HG03196 (cell line): ENCODE measurements at regions not wholly inside any gene's neighbourhood (a gene's known extent, or its start where the extent isn't known, plus 50 kb on each side); places are given as distances from the start of the nearest gene placed in this dataset.

Experiments used
- ATAC-seq: cut with Tn5 transposase; IDR thresholded peaks from one replicate; pipeline ENCODE4 v1.9.1; 2021; ENCODE audit not compliant: unreplicated experiment

DNA sequence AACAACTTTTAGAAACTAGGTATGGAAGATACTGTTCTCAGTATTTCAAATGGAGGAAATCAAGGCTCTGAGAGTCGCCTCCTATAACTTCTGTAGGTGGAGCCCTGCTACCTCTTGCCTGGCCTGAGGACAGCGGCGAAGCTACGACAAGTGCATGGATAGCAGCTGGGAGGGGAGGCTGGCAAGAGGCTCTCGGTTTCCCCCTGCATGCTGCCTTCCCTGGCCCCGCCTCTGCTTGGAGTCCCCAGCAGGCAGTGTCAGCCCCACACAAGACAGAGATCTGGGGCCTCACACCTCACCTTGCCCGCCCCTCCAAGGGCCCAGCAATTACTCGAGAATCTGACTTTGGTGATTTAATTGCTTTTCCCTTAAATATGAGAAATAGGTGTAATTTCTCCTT lies 107.6 kb upstream of the POU3F3 start:
- no peak for ATAC-seq

DNA sequence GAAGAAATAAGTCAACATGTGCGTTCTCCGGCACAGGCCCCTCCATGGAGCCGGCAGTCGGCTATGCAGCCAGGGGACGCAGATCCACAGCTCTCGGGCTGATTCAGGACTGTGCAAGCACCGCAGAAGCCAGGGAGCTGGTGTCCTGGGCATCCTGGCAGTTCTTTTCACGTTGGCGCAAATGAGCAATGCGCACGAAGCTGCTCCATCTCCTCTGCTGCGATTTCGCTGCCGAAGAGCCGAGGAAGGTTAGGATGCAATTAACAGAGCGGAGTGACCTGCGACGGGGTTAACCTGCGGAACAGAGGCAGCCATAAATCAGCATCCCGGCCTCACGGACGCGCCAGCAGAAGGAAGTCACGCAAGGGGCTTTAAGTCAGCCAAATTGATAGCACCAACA lies 107.1 kb upstream of the POU3F3 start:
- ATAC-seq = no peak

DNA sequence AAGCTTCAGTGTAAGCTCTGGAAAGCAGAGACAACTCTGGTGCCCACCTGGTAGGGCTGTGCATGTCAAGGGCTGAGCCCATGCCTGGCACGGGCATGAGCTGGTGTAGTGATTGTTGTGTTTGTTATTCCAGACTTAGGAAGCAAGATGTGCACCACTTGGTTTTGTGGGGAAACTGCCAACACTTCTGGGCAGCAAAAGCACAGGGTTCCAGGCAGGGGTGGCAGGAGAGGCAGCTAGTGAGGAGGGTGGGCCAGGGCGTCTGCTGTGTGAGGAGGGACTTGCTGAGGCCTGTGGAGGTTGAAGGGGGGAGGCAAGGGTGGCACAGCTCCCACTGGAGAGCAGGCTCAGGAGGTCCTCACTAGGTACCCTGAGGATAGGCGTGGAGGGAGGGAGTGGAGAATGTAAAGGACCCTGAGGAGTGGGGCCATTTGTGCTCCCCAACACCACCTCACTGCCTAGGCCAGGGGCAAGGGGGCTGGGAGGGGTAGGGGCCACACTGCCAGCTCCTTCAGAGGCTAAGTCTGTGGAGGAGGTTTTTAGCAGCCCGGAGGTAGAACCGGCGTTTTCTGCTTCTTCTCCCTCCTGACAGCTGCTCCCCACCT lies 104.0 kb upstream of the POU3F3 start:
- ATAC-seq = no peak

DNA sequence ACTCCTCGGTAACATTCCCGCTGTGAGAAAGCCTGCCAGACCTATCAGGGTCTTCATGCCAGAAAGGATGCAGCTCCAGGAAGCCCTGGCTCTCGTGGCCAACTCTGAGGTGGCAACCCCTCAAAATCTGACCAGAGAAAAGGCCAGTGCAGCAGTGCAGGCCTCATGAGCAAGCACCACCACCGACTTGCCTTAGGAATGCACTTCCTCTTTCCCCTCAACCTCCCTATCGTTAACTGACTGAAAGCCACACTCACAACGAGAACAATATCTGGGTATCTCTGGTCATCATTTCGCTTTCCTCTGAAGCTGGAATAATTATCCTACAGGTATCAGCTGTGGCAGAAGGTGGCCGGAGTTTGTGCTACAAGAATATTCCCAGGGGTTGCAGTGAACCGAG lies 101.4 kb upstream of the POU3F3 start:
- ATAC-seq = no peak

DNA sequence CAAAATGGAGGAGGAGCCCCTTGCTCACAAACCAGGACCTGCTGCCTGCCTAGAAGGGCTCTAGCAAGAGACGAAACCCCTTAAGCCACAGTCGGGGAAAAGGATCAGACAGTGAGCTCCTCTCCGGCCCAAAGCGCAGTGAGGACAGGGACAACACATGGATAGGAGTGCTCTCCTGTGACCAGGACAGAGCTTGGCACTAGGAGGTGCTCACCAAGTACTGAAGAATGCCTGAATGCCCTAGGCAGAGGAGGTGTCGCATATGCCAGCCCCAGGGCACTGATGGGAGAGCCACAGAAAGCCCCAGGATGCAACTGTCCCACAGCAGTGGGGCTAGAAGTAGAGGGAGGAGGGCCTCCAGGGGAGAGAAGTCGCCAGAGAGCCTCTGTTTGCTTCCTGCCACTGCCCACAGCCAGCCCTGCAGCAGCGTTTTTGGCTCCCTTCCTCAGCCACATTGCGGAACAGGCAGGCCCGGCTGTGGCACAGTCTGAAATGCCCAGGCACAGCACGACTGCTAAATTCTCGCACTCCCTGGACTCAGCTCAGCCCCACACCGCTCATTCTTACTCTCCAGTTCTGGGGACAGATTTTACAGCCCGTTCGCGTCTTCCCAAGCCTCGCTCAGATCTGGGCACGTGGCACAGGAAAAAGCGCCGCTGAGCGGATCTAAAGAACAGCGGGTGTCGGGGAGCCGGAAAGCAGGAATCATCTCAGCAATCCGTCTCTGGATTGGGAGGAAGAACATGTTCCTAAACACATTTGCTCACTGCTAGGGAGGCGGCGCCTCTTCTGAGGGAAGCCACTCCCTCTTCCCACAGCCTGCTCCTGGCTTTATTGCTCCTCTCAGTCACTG lies 98.7 kb upstream of the POU3F3 start:
- ATAC-seq = no peak

DNA sequence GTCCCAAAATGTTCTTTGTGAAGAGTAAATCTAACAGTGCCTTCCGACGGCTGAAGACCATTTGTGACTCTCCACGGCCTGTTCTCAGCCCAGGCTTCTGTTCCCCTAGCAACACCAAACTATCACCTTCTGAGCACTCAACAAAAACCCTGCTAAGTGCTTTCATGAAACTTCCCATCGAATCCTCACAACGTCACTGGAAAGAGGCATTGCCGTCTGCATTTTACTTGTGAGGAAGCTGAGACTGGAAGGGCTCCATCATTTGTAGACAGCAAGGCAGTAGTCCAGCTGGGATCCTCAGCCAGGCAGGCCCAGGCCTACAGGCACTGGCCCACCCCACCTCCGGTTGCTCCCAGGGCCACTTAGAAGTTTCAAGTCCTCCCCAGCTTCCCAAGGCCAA lies 97.8 kb upstream of the POU3F3 start:
- ATAC-seq = no peak

DNA sequence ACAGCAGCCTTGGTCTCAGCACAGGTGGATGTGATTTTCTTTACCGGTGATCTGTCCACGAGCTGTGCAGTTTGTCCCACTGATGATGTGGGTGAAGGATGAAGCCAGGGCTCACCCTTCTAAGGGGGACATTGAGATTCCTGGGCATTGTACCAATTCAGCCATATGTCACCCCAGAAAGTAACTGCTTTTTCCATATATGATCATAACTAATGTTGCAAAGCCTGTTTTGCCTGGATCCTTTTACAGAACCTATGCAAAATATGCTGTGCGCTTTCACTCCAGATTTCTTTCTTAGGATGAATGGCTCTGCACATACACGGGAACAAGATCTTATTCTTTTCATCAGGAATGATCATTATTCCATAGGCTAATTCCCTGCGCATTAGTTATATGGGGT lies 96.9 kb upstream of the POU3F3 start:
- ATAC-seq = no peak

DNA sequence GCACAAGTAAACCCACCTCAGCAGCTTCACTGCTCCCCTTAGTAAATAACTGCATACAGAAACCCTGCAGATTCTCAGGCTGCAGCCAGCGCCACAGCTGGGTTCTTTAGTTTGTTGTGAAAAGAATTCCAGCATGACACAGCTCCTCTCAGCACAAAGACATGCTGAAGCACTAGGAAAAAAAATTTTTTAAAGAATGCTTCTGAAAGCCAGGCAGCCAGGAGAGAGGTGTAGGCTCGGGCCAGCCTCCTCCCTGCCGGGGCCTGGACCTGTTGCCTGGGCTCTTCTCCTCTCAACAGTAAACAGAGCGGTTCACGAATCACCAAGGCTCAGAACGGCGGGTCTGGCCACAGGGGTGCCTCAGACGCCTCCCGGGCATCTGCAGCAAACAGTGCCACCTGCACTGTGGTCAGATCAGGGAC lies 95.7 kb upstream of the POU3F3 start:
- ATAC-seq = no peak

DNA sequence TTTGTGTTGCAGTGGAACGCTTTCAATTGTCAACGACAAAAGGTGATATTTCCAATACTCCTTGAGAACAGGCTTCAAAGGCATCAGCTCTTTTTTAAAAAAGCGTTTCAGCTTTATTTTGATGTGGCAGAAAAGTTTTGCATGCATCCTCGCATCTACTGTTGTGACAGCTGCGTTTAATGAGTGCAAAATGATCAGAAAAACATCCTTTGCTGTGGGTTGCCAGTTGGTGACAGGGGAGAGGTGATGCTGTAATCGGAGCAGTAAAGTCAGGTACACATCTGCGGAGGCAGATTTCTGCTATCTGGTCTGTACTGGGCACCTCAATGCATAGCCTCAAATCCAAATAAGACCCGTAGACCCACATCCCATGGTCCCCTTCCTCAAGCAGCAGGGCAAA lies 91.9 kb upstream of the POU3F3 start:
- ATAC-seq = no peak

DNA sequence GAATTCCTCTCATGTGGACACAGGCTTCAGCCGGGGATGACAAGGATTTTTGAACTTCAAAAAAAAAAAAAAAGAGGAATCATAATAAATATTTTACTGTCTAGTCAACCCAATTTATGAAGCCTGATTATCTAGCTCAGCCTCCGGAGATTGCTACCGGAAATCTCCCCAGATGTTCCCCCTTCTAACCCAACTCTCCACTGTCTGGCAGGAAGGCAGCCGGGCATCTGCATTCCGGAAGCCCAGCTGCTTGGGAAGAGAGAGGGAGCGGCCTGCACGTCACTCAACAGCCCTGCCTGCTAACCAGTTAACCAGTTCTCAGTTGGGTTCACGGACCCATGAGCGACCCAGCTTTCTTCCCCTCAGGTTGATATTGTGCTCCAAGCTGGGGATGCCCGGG lies 87.2 kb upstream of the POU3F3 start:
- ATAC-seq = no peak

DNA sequence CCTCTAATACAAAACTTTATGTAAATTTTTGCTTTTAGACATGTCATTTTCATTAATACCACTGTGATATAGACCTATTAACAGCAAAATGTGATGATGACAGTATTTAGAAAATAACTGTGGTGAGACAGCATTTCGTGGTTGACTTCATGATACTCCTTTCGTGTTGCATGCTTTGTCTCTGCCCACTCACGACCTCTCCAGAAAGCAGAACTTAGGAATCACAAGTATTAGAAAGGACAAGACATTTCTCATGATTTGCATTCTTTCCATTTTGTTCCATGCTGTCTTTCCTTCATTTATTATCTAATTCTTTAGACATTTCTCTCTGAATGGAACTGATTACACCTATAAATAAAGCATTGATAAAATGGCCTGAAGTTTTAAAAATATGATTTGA lies 85.2 kb upstream of the POU3F3 start:
- ATAC-seq = no peak

DNA sequence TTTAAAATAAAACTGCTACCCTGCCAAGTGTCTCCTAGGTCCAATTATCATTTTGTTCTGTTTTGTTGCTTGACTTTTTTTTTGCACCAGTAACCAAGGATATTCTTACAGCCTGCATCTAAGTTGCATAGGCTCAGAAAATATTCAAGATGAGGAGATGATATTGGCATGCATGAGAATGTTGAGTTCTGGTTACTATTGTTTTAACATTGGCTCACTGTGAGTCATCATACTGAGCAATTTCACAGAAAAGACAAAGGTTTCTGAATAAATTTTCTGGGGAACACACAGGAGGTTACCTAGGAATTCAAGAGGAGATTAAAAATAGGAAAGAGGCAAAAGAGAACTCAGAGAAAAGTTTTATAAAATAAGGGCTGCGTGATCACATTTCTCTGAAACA lies 84.8 kb upstream of the POU3F3 start:
- no peak for ATAC-seq

DNA sequence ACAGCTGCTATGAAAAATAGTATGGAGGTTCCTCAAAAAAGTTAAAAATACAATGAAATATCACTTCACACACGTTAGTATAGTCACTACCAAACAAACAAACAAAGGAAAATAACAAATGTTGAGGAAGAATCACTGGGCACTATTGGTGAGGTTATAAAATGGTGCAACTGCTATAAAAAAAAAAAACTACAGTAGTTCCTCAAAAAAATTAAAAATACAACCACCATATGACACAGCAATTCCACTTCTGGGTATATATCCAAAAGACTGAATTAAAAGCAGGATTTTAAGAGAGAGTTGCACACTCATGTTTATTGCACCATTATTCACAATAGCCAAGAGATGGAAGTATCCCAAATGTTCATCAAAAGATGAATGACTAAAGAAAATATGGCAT lies 80.9 kb upstream of the POU3F3 start:
- ATAC-seq = no peak

DNA sequence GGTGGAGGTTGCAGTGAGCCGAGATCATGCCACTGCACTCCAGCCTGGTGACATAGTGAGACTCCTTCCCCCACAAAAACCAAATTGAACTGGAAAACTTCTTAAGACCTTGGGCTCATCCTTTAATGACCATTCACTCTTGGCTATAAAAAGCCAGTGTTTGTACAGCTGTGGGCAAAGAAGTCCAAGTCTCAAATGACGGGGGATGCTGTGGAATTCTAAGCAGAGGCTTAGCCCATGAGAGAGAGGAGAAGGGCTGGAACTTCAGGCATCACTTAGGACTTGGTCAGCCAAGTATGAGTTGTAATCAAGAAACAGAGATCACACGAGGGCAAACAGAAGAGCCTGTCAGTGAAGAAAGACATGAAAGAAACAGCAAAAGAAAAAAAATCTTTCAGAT lies 79.3 kb upstream of the POU3F3 start:
- no peak for ATAC-seq

DNA sequence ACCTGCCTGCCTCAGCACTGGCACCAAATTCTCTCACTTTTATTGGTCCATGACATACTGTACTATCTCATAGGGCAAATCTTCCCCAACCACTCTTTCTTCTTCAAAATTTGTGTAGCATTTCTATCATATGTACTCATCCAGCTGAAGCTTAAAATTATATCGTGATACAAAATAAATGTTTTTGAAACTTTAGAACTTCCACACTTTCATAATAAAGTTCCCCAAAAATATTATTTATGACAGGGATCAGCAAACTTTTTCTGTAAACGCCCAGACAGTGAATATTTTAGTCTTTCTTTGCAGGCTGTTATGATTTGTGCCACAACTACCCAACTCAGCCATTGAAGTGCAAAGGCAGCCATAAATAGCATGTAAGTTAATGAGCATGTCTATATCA lies 76.2 kb upstream of the POU3F3 start:
- ATAC-seq = no peak

DNA sequence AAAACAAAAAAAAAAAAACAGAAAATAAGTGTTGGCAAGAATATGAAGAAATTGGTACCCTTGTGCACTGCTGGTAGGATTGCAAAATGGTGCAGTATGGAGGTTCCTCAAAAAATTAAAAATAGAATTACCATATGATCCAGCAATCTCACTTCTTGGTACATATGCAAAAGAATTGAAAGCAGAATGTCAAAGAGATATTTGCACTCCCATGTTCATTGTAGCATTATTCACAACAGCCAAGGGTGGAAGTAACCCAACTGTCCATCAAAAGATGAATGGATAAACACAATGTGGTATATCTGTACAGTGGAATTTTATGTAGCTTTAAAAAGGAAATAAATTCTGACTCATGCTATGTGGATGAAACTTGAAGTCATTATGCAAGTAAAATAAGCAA lies 72.8 kb upstream of the POU3F3 start:
- ATAC-seq = no peak

DNA sequence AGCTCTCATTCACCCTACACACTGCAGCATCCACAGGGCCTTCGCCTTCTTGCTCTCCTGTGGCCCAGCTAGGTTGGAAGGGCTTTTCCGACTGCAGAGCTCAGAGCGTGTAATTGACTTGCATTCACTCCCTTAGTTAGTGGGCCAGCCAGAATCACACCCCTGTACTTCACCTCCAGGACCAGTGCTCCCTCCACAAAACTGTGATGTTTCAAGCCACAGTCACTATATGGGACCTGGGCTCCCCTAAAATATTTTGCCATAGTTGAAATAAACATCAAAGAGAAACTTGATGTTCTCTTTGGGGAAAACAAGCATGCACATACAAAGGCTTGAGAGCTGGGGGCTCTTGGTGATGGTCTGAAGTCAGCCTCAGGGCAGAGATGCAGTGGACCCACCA lies 69.7 kb upstream of the POU3F3 start:
- no peak for ATAC-seq

DNA sequence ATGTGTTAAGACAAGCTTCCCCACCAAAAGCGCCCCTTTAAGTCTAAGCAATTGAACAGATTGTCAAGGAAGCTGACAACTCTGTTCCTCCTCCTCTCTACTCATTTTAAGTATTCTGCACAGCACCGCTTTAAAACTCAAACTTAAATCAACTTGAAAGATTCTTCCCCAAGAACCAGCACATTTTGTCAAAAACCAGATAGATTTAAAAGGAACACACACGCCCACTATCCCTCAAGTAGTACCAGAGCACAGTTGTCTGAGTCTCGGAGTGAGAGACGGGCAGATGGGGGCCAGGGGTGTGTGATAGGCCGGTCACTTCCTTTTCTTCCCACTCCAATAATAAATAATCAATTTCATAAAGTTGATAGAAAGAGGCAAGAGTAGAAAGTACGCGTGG lies 67.7 kb upstream of the POU3F3 start:
- ATAC-seq = no peak

DNA sequence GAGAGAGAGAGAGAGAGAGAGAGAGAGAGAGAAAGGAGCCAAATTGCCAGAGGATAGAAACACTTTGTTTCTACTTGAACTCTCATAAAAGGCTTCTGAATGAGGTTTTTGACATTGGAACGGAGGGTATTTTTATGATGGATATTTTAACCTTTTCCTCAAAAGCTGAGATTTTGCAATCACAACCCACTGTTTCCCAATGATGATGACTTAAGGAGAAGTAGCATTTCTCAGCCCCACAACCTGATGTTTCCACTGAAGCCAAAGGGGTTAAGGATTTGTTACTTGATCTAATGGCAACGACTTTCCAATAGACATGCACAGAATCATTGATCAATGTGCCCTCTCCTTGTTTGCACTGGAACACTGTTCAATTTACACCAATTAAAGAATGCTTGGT lies 67.1 kb upstream of the POU3F3 start:
- no peak for ATAC-seq

DNA sequence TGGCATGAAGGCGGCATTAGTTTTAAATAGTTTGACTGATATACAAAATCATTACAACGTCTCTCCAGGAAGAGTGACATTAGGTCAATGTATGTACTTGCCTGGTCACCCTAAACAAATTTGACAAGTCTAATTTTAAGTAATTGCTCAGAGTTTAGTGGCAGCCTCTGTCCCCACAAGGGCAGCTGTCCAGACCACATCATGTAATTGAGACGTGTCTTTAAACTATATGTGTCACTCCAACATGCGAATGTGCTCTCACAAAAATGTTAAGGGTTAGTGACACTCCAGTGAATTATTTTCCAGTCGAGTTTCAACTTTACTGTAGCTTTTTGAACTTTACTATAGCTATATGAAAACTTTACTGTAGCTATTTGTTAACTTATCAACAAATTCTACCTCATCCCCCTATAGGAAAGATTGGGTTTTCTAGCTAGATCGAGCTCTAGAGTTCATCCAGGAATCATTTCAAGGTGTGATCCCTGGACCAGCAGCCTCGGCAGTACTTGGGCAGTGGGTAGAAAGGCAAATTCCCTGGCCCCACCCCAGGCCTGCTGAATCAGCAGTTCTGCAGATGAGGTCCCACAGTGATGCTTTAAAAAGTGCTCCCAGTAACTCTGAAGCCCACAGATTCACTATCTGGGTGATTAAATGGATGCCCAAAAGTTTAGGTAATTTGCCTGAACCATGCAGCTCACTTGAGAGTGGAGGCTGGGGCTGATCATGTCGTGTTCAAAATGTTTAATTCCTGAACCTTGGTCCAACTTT lies 66.4 kb upstream of the POU3F3 start:
- no peak for ATAC-seq

DNA sequence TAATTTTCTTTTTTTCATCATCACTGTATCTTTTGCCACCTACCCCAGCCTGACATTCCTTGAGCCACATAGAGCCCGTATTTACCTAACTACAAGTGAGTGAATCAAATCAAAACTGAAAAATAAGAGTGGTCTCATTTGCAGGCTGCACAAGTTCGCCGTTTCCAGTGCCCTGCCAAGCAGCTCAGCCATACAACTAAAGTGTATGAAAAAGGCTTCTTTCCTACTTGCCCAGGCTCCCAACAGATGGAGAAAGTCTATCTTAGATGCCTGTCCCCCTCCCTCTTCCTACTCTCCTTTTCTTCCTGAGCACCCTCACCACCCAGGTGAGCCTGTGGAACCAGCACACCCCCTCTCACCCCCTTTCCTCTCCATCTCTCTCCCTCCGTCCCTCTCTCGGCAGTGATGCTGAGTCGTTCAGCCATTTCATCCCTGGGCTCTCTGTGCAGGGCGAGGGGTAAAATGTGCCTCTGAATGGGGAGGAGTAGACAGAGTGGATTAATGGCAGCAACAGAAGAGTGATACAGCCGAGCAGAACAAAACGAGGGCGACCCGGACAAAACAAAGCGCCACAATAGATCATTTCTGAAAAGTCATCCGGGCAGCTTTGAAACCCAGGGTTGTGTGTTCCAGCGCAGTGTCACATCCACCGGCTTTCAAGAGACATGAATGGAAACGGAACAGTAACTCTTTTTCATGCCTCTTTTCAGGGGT lies 65.0 kb upstream of the POU3F3 start:
- ATAC-seq = no peak
